G401 (cell line): ENCODE measurements at regions not wholly inside any gene's neighbourhood (a gene's known extent, or its start where the extent isn't known, plus 50 kb on each side); places are given as distances from the start of the nearest gene placed in this dataset.
"Not testable (repeated sequence)": the region's sequence is repeated elsewhere in the genome, so short reads cannot be mapped to it uniquely, and the experiment has no call there.

Experiments
- DNase-seq: peaks from one replicate; pipeline ENCODE4 v3.0.0-alpha.2; 2015; ENCODE audit warnings: low spot score
- in situ Hi-C: cut with HindIII; loops from 2 replicates; pipeline ENCODE4 v1.10.0; 2016; ENCODE audit warnings: low sequenced_read_pairs, mixed read lengths

DNA sequence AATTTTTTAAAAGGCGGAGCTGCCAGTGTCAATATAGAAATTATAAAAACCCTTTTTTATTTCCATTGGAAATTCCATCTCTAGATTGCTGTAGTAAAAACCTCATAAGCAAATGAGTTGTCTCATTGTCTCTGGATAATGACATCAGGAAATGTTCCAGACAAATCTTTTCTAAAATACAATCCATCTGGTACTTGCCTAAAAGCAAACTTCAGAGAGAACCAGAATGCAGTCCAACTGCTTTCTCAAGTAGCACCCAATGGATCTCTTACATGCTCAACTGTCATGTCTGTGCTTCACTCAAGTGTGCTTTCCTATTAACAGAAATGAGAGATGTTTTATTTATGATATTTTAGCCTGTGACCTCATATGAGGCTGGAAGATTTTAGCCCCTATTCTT is 399.6 kb upstream of the NDST3 start:
- DNase-seq = no peak
- in situ Hi-C loops = no loop called here

DNA sequence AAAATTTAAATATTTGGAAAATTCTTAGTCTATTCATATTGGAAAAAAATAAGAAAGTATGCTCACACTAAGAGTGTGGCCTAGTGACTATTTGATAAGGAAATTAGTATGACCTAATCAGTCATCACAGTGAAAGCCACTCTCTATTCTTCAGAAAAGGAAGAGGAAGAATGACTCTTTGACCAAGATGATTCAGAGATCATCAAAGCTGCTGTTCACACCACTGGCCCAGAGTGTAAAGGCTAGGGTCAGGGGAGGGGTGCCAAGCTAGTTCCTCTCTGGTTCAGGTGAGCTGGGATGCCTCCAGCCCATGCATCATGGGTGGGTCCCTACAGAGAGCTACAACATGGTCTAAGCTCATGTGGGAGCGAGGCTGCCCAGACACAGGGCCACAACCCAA is 396.9 kb upstream of the NDST3 start:
- in situ Hi-C loops = no loop called here
- no peak for DNase-seq

DNA sequence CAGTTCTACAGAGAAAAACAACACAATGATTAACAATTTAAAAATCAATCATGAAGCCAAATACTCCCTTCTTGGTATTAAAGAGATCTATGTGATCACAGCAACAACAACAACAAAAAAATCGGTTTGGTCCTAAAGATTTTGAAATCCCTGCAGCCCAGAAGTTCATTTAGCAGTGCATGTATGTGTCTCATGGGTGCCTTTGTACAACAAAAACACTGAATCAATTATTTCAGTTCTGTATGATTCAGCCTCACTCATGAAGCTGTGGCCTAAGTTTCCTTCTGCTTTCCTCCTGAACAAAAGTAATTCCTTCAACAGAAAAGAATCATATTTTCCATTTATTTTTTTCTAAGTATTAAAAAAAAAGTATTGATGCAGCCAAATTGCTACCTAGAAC is 393.4 kb upstream of the NDST3 start:
- in situ Hi-C loops = no loop called here
- no peak for DNase-seq

DNA sequence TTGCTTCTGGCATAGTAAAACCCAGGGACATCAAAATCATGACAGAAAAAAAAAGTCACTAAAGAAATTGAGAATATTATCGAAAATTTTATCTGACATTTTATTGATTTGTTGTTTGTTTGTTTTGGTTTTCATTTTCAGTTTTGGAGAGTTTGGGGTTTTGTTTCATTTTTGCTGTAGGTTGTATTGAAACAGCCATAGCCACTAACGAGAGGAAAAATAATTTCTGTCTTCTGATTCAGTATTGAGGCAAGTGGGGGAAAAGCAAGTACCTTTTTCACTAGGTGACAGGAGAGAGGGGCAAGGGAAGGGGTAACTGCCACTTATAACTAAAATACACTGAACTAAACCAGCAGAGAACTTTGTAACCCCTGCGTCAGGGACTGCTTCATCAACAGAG is 392.8 kb upstream of the NDST3 start:
- in situ Hi-C loops = no loop called here
- no peak for DNase-seq

DNA sequence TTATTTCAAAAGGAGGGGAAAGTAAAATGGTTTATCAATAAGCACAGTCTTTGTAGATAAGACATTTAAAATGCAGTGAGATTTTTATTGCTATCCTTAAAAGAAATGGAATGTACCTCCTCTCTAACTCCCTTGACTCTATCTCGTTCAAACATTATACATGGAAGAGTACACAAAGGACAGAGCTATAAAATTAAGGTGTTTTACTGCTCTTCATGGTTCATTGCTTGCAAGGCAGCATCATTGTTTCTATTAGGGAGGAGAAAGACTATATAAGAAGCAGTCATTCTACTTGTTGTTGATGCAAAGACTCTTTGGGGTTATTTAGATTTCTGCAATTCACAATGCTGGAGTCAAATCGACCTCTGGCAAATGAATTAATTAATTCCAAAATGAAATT is 380.2 kb upstream of the NDST3 start:
- in situ Hi-C loops = no loop called here

DNA sequence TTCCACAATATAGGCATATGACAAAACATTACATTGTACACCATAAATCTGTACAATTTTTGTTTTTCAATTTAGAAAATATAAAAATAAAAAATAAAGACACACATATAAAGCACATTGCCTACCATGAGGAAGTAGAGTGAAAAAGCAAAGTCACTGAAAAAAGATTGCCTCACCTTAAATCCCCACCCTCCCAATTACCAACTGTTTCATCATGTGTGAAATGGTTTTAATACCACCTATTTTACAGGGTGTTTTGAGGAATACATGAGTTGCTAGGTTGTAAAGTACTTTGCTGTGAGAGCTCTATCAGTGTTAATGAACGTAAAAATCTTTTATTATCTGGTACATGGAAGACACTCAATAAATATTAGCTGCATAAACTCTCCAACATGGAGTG is 373.6 kb upstream of the NDST3 start:
- DNase-seq = no peak
- in situ Hi-C loops = no loop called here

More for the DNA sequence above, 380.2 kb upstream of the NDST3 start:
- no peak for DNase-seq

DNA sequence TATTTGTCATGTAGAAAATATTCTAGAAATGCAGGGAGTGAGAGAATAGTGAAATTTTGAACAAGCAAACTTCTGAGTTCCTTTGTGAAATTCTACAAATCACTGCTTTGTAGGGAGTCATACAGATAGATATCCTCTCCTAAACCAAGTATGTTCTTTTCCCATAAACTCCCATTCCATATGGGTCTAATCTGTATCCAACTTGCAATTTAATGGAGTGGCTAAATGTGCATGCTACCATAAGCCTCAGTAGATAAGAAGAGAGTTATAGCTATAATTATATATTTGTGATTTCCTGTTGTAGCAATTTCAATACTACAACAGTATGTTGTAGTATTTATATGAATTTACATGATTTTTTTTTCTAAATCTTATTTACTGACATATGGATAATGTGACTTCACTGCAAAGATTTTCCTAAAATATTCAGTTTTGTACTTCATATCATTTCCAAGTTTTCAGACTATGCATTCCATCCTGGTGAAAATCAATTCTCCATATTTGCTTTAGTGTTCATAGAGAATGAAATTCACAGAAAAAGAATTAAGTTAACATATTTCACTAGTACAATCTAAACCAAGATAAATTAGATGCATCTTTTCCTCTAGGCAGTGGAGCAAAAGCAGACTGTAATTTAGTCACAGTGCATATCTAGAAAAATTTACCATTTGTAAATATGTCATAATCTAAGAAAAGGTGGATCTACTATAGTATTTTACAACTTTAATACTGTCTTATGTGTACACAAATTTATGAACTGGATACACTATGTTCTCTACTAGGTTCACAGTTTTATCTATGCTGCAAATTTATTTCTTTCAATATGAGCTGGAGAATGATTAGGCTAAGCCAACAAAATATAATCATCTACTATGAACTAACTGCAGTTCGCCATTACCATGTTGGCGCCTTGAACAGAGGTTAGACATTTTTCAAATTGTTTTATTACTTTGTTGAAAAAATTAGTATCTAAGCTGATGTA is 372.9 kb upstream of the NDST3 start:
- DNase-seq = no peak
- in situ Hi-C loops = no loop called here

DNA sequence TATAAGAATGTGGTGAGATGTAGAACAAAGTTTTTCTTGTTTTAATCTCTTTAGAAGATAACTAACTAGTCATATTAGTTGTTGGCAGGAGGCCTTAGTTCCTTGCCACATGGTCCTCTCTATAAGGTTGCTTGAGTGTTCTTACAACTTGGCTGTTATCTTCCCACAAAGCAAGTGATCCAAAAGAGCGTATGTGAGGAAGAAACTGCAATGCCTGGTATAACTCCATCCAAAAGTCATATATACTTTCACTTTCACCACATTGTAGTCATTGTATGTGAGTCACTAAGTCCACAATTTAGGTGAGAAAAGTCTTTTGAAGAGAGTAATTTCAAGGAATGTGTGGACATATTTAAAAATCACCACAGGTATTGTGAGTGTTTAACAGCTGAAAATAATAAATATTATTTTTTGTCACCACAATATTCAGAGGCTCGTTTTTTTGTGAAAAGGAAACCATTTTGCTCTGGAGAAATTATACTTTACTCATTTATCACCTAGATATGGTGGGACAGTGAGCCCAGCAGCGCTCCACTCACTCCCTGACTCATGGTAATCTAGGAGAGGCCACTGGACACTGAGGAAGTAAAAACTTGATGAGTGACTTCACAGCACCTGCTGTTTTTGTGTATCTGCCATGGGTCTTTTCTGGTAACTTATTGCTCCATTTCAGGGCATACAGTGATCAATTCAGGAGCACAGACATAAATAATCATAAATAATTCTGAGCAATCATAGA is 369.4 kb upstream of the NDST3 start:
- DNase-seq = no peak
- in situ Hi-C loops = no loop called here

DNA sequence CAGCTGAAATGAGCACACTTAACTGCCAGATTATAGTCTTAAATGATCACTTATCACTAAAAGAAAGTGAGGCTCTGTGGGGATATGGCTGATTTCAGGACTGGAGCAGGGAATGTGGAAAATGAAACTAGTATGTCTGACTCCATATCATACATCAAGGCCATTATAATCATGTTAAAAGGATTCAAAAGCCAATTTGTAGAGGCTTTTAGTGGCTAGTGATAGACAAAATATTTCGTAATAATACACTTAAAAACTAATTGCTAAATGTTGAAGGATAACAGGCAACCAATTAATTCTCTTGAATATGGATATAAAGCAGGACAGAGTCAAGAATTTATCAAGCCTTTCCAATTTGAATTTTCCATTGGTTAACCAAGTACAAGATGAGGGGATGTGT is 358.1 kb upstream of the NDST3 start:
- DNase-seq = no peak
- in situ Hi-C loops = no loop called here

DNA sequence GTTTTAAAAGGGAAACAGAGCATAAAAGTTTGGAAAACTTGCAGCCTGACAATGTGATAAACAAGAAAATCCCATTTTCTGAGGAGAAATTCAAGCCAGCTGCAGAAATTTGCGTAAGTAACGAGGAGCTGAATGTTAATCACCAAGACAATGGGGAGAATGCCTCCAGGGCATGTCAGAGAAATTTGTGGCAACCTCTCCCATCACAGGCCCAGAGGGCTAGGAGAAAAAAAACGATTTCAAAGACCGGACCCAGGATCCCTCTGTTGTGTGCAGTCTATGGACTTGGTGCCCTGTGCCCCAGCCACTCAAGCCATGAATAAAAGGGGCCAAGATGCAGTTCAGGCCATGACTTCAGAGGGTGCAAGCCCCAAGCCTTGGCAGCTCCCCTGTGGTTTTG is 355.4 kb upstream of the NDST3 start:
- DNase-seq = no peak
- in situ Hi-C loops = no loop called here

DNA sequence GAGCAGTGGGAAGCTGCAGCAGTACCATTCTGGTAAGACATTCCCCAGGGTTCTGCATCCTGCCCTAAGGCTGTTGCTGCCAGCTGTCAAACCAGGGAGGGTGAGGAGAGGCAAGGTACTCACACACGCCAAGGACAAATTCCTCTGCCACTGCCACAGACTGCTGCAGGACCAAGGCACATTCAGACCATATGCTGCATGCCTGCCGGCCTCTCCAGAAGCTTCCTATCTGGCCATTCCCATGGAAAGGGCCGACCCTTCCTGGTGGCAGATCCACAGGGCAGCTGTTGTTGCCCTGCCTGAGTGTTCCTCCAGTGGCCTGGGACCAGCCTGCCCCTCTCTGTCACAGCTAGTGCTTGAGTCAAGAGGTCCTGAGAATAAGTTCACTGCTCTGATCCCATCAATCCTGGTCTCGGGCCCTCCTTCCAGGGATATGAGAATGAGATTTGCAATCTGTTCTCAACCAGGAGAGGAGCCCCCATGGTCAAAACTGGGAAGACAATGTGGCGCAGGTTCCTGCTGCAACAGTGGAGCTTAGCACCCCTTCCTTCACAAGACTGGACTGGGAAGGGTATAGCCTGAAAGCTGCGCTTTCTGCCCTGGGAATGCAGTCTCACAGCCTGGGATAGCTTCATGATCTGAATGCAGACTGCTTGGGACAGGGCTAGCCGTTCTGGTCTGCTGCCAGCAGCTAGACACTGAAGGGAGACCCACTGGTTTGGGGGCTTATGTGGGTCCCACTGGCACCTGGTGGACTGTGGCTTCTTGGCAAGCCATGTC is 342.5 kb upstream of the NDST3 start:
- no peak for DNase-seq
- in situ Hi-C loops = no loop called here

DNA sequence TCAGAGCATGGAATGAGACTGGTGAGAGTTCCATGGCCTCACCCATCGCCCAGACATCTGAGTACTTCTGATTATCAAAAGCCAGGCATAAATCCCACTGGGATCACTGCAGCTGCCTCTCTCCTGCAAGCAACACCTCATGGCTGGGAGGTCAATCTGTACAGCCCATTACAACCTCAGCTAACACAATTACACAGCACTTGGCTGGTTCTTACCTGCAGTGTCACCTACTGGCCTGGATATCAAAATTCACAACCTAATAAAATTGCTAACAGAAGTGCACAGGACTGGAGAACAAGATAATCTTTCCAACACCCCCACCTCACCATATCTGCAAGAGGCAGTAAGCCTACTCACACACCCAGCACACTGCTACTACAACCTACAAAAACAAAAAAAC is 341.7 kb upstream of the NDST3 start:
- in situ Hi-C loops = no loop called here
- DNase-seq = no peak

DNA sequence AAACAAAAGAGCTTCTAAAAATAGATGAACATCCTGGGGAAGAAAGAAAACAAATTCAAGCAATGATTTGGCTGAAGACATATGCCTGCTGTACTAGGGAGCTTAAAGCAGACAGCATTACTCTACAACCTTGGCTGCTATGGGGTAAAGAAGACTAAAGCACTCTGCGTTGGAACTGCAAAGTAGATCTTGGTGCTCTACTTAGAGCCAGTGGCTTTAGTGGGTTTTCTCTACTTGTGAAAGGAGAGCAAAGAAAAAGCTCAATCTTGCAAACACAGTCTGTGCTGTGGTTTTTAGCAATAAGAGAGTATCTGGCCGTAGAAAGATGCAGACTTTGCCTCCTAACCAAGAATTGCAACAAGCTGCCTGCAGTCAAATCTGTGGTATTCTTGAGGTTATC is 334.7 kb upstream of the NDST3 start:
- in situ Hi-C loops = no loop called here

DNA sequence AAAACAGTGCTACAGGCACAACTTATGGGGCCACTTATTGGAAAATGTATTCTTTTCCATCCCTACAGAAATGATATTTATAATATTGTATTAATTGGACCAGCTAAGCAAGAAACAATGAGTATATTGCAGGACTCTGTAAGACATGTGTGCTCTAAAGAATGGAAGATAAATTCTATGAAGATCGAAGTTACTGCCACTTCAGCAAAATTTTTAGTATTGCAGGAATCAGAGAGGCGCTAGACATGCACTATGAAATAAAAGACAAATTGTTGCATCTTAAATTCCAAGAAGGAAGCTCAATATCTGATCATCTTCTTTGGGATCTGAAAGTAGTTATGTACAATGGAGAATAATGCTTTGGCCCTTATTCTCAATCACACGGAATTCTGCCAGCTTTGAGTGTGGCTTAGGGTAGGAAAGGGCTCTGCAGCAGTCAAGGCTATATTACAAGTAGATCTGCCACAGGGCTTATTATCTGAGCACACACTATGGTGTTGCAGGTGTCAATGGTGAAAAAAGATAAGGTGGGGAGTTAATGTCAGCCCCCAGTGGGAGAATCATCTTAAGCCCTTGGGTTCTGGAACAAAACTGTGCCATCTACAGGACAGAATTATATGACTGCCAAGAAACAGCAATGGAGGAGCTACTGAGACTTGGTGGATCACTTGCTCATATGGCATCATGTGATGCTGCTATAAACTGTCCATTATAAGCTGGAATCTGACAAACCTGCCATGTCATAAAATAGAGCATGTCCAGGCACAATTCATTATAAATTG is 334.0 kb upstream of the NDST3 start:
- no peak for DNase-seq
- in situ Hi-C loops = no loop called here

More for the DNA sequence above, 334.7 kb upstream of the NDST3 start:
- no peak for DNase-seq

DNA sequence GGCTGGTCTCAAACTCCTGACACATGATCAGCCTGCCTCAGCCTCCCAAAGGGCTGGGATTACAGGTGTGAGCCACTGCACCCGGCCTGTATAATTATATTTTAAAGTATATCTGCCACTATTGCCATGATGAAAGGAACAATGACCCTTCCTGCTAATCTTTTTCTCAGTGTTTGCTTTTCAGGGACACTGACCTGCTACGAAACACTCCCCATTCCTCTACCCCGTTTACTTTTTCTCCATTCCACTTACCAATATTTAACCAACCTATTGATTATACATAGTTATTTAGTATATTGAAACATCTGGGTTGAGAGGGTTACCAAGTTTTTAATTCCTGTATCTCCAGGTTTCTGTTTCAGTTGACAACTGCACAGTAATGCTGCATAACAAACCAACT is 331.9 kb upstream of the NDST3 start:
- in situ Hi-C loops = no loop called here
- no peak for DNase-seq

DNA sequence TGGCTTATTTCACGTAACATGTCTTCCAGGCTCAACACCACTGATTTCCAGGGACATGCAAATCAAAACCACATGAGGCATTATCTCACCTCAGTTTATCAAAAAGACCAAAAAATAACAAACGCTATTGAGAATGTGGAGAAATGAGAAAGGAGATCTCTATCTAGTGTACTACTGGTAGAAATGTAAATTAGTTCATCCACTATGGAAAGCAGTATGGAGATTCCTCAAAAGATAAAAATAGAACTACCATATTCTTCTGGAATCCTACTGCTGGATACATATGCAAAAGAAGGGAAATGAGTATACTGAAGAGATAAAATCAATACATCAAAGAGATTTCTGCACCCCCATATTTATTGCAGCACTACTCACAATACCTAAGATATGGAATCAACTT is 329.6 kb upstream of the NDST3 start:
- DNase-seq = no peak
- in situ Hi-C loops = no loop called here

DNA sequence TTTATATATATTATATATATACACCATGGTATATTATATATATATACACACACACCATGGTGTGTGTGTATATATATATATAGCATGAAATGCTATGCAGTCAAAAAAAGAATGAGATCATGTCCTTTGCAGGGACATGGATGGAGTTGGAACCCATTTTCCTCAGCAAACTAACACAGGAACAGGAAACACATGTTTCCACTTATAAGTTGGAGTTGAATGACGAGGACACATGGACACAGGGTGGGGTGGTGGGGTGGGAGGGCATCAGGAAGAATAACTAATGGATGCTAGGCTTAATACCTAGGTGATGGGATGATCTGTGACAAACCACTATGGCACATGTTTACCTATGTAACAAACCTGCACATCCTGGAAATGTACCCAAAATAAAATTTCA is 293.6 kb upstream of the NDST3 start:
- in situ Hi-C loops = no loop called here
- no peak for DNase-seq

DNA sequence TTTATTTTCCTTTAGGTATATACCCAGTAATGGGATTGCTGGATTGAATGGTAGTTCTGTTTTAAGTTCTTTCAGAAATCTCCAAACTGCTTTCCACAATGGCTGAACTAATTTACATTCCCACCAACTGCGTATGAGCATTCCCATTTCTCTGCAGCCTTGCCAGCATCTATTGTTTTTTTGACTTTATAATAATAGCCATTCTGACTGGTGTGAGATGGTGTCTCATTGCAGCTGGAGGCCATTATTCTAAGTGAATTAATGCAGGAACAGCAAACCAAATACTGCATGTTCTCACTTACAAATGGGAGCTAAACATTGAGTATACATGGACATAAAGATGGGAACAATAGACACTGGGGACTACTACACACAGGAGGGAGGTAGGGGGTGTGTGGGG is 288.9 kb upstream of the NDST3 start:
- DNase-seq, in situ Hi-C loops: not testable (repeated sequence)

DNA sequence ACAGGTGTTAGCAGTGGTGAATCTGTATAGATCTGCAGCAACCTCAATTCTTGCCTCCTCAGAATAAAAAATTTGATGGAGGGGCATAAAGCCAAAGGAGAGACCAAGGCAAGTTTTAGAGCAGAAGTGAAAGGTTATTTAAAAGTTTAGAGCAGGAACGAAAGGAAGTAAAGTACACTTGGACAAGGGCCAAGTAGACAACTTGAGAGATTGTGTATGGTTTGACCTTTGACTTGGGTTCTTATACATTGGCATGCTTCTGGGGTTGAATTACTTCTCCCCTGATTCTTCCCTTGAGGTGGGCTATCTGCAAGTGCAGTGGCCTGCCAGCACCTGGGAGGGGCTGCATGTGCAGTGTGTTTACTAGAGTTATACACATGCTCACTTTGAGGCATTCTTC is 278.8 kb upstream of the NDST3 start:
- in situ Hi-C loops = no loop called here
- no peak for DNase-seq
